ENCODE measurements at regions not wholly inside any gene's neighbourhood (a gene's known extent, or its start where the extent isn't known, plus 50 kb on each side); places are given as distances from the start of the nearest gene placed in this dataset.
A peak's percentile ranks its signal among the peaks of the same experiment; 100 is the strongest.

DNA sequence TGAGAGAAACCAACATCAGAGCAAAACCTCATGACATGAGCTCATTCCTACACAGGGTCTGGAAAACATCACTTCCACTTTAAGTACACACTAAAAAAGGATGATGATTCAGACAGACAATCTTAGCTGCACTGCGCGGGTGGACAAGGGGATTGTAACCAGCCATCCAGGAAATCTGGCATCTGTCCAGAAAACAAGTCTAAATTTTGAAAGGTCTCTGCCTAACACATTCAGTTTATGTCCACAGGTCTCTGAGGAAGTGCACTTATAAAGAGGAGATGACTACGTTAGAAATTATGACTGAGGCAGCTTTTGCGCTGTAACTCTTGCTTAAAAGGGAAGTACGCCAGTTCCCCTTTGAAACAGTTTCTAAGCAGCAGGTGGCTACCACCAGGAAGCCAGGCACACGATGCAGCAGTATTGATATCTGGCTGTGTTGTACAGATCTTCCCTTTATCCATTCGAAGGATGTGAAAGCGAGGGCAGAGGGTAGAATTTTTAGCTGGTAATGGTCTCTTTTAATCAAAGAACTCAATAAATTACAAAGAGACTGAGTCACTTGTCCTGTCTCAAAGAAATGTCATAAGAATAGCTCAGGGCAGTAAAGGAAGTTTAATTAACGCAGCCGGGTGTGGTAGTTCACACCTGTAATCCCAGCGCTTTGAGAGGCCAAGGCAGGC is 128.0 kb downstream of the SETD4 start:
- CTCF ChIA-PET = interaction anchor here (0.6 to 1.0 kb wide), 4 partner anchors 218 to 1237 kb away, joined by 3 read pairs; no protein-coding TSS in a partner anchor
- no peak for DNase-seq
- H3K4me2 ChIP-seq = peak overlapping the region; percentile 51
- peak overlapping the region; percentile 76 to 77; a peak in 3 of 4 replicates for H3K27ac ChIP-seq (ENCODE audit: low read depth in 2 of 2, low read length in 1 of 2)
- H4K20me1 ChIP-seq (ENCODE audit: insufficient read depth) = no peaks in the 10 kb centered on the region
- H3K9ac ChIP-seq = no peak overlapping the region
- POLR2A ChIA-PET = no interaction called here
- H3K36me3 ChIP-seq (replicated peaks in 1 of 2; ENCODE audit: control insufficient read depth in 1 of 2, insufficient read depth in 2 of 2, low read length in 1 of 2) = no peaks in the 10 kb centered on the region
- peaks cover 0 to 15% of the 10 kb centered on the region in 2 experiments; a peak in 2 of 4 replicates for H3K4me1 ChIP-seq (ENCODE audit: control insufficient read depth in 1 of 2, insufficient read depth in 2 of 2, low read depth in 1 of 2, low read length in 1 of 2)
- no peaks in the 10 kb centered on the region for H3K9me2 ChIP-seq
- H3F3A ChIP-seq (replicated peaks; ENCODE audit: insufficient read depth) = peaks cover 24% of the 10 kb centered on the region
- 5% methylated on average over 11 of the region's 11 CpGs for WGBS (ENCODE audit: low lambda C conversion rate)
- H3K79me2 ChIP-seq (ENCODE audit: insufficient read depth) = no peaks in the 10 kb centered on the region
- no peak overlapping the region for H2AFZ ChIP-seq (ENCODE audit: low read depth)
- peak overlapping the region in 1 of 2 experiments; percentile 0; a peak in 1 of 4 replicates for H3K4me3 ChIP-seq (ENCODE audit: low read depth in 2 of 2, low read length in 1 of 2)
- no peaks in the 10 kb centered on the region for H3K9me3 ChIP-seq
- no peaks in the 10 kb centered on the region for H3K27me3 ChIP-seq (ENCODE audit: insufficient read depth)
- no peak for TF ChIP-seq CHD2 (IDR thresholded peaks at IDR 0.05; ENCODE audit: low read length, partially characterized antibody)
- TF ChIP-seq, protein P1, sequence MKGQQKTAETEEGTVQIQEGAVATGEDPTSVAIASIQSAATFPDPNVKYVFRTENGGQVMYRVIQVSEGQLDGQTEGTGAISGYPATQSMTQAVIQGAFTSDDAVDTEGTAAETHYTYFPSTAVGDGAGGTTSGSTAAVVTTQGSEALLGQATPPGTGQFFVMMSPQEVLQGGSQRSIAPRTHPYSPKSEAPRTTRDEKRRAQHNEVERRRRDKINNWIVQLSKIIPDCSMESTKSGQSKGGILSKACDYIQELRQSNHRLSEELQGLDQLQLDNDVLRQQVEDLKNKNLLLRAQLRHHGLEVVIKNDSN (IDR thresholded peaks at IDR 0.05; ENCODE audit: borderline replicate concordance, low read depth) = peak; percentile 5; the same call in 1 of the 2 replicates
- TF ChIP-seq, protein P2, sequence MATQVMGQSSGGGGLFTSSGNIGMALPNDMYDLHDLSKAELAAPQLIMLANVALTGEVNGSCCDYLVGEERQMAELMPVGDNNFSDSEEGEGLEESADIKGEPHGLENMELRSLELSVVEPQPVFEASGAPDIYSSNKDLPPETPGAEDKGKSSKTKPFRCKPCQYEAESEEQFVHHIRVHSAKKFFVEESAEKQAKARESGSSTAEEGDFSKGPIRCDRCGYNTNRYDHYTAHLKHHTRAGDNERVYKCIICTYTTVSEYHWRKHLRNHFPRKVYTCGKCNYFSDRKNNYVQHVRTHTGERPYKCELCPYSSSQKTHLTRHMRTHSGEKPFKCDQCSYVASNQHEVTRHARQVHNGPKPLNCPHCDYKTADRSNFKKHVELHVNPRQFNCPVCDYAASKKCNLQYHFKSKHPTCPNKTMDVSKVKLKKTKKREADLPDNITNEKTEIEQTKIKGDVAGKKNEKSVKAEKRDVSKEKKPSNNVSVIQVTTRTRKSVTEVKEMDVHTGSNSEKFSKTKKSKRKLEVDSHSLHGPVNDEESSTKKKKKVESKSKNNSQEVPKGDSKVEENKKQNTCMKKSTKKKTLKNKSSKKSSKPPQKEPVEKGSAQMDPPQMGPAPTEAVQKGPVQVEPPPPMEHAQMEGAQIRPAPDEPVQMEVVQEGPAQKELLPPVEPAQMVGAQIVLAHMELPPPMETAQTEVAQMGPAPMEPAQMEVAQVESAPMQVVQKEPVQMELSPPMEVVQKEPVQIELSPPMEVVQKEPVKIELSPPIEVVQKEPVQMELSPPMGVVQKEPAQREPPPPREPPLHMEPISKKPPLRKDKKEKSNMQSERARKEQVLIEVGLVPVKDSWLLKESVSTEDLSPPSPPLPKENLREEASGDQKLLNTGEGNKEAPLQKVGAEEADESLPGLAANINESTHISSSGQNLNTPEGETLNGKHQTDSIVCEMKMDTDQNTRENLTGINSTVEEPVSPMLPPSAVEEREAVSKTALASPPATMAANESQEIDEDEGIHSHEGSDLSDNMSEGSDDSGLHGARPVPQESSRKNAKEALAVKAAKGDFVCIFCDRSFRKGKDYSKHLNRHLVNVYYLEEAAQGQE (IDR thresholded peaks at IDR 0.05; ENCODE audit: low read depth, low read length) = no peak
- peak; percentile 99 for TF ChIP-seq TCF12 (IDR thresholded peaks at IDR 0.05)
- 0 out of 2 replicates have a peak, but pooled peaks have one; percentile 48 for TF ChIP-seq FOXM1 (IDR thresholded peaks at IDR 0.05; ENCODE audit: low read depth)
- peak; percentile 29; the same call in 1 of the 2 replicates for TF ChIP-seq YY1 (IDR thresholded peaks at IDR 0.05; ENCODE audit: low read depth)
- peak; percentile 82 for TF ChIP-seq JUND (IDR thresholded peaks at IDR 0.05)
- TF ChIP-seq TEAD4 (IDR thresholded peaks at IDR 0.05; ENCODE audit: borderline replicate concordance, insufficient read depth) = peak; percentile 71; the same call in 1 of the 2 replicates
- no peak for TF ChIP-seq TAF1 (IDR thresholded peaks at IDR 0.05; ENCODE audit: borderline replicate concordance, low read depth, low read length)
- TF ChIP-seq, protein P3, sequence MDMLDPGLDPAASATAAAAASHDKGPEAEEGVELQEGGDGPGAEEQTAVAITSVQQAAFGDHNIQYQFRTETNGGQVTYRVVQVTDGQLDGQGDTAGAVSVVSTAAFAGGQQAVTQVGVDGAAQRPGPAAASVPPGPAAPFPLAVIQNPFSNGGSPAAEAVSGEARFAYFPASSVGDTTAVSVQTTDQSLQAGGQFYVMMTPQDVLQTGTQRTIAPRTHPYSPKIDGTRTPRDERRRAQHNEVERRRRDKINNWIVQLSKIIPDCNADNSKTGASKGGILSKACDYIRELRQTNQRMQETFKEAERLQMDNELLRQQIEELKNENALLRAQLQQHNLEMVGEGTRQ (IDR thresholded peaks at IDR 0.05; ENCODE audit: borderline replicate concordance, low read depth, low read length) = no peak
- peak; percentile 95 for TF ChIP-seq MEF2A (IDR thresholded peaks at IDR 0.05; ENCODE audit: borderline replicate concordance, low read depth)
- no peak for TF ChIP-seq GATA2 (CRISPR knock-in tag; IDR thresholded peaks at IDR 0.05)
- TF ChIP-seq, protein P4, sequence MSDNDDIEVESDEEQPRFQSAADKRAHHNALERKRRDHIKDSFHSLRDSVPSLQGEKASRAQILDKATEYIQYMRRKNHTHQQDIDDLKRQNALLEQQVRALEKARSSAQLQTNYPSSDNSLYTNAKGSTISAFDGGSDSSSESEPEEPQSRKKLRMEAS (IDR thresholded peaks at IDR 0.05; ENCODE audit: low read depth) = peak; percentile 86
- TF ChIP-seq, protein P5, sequence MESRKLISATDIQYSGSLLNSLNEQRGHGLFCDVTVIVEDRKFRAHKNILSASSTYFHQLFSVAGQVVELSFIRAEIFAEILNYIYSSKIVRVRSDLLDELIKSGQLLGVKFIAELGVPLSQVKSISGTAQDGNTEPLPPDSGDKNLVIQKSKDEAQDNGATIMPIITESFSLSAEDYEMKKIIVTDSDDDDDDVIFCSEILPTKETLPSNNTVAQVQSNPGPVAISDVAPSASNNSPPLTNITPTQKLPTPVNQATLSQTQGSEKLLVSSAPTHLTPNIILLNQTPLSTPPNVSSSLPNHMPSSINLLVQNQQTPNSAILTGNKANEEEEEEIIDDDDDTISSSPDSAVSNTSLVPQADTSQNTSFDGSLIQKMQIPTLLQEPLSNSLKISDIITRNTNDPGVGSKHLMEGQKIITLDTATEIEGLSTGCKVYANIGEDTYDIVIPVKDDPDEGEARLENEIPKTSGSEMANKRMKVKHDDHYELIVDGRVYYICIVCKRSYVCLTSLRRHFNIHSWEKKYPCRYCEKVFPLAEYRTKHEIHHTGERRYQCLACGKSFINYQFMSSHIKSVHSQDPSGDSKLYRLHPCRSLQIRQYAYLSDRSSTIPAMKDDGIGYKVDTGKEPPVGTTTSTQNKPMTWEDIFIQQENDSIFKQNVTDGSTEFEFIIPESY (IDR thresholded peaks at IDR 0.05; ENCODE audit: borderline replicate concordance, low read depth) = peak; percentile 61; the same call in 1 of the 2 replicates
- TF ChIP-seq FOSL2 (IDR thresholded peaks at IDR 0.05; ENCODE audit: borderline replicate concordance, low read depth) = peak; percentile 88
- TF ChIP-seq NFIC (IDR thresholded peaks at IDR 0.05; ENCODE audit: borderline replicate concordance) = peak; percentile 97
- TF ChIP-seq RXRA (IDR thresholded peaks at IDR 0.05; ENCODE audit: borderline replicate concordance, low read depth) = peak; percentile 47; the same call in 1 of the 2 replicates
- peak; percentile 77 for TF ChIP-seq POLR2AphosphoS5 (IDR thresholded peaks at IDR 0.05; ENCODE audit: low read depth, low read length)
- TF ChIP-seq EP300 (IDR thresholded peaks at IDR 0.05; ENCODE audit: borderline replicate concordance in 1 of 2, low read depth in 1 of 2, low read length in 1 of 2) = peak; percentile 84 to 85
- TF ChIP-seq, protein P6, sequence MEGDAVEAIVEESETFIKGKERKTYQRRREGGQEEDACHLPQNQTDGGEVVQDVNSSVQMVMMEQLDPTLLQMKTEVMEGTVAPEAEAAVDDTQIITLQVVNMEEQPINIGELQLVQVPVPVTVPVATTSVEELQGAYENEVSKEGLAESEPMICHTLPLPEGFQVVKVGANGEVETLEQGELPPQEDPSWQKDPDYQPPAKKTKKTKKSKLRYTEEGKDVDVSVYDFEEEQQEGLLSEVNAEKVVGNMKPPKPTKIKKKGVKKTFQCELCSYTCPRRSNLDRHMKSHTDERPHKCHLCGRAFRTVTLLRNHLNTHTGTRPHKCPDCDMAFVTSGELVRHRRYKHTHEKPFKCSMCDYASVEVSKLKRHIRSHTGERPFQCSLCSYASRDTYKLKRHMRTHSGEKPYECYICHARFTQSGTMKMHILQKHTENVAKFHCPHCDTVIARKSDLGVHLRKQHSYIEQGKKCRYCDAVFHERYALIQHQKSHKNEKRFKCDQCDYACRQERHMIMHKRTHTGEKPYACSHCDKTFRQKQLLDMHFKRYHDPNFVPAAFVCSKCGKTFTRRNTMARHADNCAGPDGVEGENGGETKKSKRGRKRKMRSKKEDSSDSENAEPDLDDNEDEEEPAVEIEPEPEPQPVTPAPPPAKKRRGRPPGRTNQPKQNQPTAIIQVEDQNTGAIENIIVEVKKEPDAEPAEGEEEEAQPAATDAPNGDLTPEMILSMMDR (IDR thresholded peaks at IDR 0.05) = no peak
- 0 out of 2 replicates have a peak, but pooled peaks have one; percentile 15 for TF ChIP-seq NRF1 (IDR thresholded peaks at IDR 0.05; ENCODE audit: low read depth, low read length)
- TF ChIP-seq, protein P7, sequence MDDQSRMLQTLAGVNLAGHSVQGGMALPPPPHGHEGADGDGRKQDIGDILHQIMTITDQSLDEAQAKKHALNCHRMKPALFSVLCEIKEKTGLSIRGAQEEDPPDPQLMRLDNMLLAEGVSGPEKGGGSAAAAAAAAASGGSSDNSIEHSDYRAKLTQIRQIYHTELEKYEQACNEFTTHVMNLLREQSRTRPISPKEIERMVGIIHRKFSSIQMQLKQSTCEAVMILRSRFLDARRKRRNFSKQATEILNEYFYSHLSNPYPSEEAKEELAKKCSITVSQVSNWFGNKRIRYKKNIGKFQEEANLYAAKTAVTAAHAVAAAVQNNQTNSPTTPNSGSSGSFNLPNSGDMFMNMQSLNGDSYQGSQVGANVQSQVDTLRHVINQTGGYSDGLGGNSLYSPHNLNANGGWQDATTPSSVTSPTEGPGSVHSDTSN (IDR thresholded peaks at IDR 0.05) = peak; percentile 96

All from SK-N-SH (cell line).